Fibroblast of peridontal ligament (primary cell): ENCODE measurements at regions not wholly inside any gene's neighbourhood (a gene's known extent, or its start where the extent isn't known, plus 50 kb on each side); places are given as distances from the start of the nearest gene placed in this dataset.
"Not testable (repeated sequence)": the region's sequence is repeated elsewhere in the genome, so short reads cannot be mapped to it uniquely, and the experiment has no call there.

ENCODE experiments used
- DNase-seq: peaks from one replicate; pipeline ENCODE4 v3.0.0-alpha.2; 2010; ENCODE audit errors: extremely low read depth

DNA sequence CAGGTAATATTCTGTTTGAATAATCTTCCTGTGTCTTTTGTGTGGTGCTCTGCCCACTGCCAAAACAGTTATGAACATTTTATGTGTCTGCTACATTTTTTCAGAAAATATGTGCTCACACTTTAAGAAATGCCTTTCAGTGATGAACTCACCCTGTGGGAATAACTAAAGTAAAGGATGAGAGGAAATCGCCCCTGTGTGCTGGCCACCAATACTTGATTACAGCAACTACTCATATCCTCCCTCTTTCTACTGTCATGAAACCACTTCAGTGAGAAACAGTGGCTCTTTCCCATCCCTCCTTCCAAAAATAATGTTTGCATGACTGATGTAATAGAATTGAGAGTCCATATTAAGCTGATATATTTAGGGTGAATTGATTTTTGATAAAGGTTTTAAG is 900.9 kb downstream of the RAB28 start:
- DNase-seq: no peak

DNA sequence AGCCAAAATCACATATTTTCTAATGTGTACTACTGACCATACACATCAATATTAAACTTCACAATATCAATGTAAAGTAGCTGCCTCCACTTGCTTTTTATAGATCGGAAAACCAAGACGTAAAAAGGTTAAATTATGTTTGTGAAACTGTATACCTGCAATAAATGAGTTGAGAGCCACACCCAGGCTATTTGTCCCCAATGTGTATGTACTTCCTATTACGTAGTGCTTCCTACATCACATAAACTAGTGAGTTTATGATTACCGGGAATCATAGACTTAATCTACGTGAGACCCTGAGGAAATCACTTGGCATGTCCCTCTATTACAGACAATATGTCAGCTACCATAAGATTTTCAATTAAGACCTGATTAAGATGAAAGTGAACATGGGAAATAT is 903.4 kb downstream of the RAB28 start:
- DNase-seq: no peak

DNA sequence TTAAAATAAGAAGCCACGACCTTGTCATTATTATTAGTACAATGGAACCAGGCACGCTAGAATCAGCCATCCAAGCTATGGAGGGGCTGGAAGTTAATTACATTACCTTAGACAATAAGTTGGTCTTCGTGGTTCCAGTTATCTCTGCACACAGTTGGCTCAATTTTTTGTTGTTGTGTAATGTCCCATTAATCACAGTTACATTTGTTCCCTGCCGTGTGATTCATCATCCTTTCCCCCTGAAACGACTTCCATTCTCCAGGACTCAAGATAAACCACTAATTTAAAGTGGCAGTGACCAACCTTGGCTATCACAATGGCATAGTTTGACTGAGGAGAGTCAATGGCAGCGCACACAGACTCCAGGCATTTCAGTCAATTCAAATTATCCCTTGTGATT is 905.0 kb downstream of the RAB28 start:
- no peak for DNase-seq

DNA sequence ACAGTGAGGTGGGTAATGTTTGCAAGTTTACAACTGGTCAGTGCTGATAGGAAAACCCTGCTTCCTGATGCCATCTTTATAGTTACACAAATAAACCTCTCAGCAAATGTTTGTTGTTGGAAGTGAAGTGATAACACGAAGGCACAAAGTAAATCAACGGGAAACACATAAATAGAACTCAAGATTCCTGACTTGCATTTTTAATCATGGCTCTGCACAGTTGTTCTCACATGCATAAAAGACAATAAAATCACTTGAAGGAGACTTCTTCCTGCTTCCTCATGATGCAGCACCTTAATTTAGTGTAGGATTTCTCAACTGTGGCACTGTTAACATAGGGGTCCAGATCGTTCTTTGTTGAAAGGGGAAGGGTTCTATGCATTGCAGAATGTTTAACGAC is 907.7 kb downstream of the RAB28 start:
- no peak for DNase-seq

DNA sequence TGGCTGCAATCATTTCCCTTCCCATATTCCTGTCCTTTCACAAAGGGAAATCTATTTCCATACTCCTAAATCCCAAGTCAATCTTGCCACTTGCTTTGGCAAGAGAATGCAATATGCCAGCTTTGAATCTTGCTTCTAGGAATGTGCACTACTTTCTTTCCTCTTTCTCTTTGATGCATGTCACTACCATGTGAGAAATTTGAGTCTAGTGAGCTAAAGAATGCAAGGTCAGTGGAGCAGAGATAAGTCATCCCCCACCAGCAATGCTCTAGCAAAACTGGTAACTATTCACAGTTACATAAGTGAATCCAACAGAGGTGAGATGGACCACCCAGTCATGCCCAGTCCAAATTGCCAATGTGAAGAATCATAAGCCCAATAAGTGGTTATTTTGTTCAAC is 910.4 kb downstream of the RAB28 start:
- no peak for DNase-seq

DNA sequence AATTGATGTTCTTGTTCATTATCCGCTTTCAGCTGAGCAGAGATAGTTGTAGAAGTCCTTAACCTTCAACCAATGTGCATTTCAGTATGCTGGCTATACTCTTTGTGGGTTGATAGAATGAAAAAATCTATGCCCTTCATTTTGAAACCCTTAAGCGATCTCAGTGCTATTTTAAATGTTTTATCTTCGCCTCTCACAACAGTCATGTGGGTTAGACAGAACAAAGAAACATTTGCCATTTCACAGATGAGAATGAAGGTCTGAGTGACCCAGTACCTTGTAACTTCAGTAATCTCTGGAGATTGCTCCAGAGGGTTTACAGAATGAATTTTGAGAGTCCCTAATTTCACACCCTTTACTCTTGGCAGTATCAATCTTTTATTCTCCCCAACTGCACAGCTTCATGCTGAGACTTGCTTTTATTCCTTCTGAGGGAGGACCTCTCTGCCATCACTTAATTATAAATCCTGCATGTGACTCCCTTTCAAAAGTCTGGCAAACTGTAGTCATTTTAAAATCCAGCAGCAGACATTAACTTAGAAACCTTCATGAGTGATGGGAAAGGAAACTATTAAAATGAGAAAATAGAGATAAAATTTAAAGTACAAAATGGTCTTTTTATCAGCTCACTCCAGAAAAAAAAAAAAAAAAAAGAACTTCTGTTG is 921.5 kb downstream of the RAB28 start:
- no peak for DNase-seq

DNA sequence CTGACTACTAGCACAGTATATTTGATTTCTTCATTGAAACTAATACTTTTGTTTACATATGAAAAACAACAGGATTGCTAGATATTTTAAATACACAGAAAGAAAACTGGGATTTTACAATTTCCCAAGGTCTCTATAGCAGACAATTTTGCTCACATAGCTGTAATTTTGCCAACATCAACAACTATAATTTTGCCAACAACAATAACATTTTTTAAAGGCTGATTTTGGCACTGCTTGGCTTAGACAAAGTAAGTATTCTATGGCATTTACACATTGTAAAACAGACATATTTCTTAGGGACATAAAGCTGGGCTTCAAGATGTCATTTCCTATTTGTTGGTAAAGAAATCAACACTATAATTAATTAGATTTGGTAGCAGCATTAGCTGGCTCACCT is 922.1 kb downstream of the RAB28 start:
- DNase-seq: no peak

DNA sequence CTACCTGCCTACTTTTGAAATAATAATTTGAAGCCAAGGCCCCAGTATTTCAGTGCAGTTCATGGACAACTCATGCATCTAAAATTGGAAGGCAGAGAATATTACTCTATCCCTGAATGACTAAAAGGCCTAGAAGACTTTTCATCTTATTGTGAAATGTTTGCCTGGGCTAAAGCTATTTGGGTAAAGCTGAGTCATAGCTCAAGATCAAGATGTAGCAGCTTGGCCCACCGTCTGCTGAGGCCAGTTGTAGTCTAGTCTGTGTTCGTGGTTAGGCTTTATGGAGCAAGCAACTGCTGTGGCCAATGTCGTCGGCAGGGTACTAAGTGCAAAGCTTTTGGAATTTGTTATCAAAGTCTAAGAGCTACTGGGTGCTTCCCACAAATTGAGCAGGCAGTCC is 929.1 kb downstream of the RAB28 start:
- DNase-seq: peak; percentile 46

DNA sequence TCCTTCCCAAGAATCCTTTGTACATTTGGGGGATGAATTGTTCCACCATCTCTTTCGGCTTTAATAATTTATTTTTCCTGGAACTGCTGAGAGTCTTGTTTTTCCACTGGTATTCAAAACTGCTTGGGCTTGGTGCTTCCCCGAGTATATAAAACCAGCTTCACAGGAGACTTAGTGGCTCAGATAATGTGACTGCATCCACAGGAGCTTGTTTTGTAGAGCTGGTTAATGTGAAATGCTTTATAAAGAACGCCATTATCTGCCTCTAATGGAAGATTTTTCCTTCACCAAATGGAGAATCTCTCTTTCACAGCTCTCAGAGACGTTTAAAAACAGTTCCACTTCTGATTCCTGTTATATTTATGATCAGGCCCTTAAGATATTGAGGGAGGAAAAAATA is 935.5 kb downstream of the RAB28 start:
- DNase-seq: no peak

DNA sequence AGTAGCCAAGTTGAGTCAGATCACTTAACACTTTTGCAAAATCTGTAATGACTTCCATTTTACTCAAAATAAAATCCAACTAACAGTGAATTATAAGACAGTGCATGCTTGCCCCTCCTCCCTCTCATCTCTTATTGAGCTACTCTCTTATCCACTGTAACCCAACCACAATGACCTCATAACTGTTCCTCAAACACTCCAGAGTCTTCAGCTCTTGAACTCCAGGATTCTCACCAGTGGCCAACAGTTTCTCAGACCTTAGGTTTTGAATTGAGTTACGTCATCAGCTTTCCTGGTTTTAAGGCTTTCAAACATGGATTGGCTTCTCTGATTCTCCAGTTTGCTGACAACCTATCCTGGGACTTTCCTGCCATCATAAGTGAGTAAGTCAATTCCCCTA is 938.3 kb downstream of the RAB28 start:
- no peak for DNase-seq

DNA sequence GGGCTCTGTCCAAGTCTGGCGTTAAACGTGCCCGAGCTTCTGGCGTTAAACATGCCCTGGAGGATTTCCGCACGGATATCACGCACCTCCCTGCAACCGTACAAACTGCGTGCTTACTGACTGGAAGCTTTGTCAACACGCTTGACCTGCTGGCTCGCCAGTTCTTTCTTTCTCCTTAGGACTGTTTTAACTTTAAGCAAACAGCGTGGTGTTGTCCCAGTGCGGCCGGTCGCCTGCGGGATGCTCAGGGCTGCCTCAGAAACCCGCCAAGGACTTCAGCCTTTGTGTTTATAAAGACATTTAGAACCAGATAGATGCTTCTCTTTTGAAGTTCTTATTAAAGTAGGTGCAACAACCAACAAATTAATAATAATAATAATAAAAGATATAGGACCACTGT is 946.0 kb downstream of the RAB28 start:
- DNase-seq: no peak

DNA sequence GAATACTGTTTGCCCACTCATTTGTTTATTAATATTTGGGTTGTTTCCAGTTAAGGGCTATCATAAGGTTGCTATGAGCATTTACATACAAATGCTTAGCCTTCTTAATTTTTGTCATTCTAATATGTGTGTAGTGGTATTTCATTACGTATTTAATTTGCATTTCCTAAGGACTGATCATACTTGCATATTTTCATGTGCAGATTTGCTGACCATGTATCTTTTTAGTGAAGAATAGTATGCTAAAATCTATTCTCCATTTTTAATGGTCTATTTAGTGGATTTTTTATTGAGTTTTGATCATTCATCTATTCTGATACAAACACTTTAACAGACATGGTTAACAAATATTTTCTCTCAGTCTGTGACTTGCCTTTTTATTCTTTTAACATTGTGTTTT is 949.5 kb downstream of the RAB28 start:
- DNase-seq: no peak

DNA sequence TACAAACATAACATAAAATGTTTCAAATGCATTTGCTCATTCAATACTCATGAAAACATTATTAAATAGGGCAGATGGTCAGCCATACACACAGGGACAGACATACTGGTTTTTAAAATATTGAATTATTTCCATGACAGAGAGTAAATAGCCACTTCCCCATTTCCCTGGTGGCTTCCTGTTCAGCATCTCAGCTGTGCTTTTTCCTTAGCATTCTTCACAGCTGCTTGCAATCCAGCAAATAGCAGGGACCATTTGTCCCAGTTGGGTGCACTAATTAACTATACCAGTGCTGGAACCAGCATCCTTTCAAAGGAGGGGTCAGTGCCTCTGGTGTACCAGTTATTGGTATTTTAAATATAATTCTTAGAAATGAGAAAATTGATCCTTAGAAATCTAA is 964.7 kb downstream of the RAB28 start:
- DNase-seq: no peak

DNA sequence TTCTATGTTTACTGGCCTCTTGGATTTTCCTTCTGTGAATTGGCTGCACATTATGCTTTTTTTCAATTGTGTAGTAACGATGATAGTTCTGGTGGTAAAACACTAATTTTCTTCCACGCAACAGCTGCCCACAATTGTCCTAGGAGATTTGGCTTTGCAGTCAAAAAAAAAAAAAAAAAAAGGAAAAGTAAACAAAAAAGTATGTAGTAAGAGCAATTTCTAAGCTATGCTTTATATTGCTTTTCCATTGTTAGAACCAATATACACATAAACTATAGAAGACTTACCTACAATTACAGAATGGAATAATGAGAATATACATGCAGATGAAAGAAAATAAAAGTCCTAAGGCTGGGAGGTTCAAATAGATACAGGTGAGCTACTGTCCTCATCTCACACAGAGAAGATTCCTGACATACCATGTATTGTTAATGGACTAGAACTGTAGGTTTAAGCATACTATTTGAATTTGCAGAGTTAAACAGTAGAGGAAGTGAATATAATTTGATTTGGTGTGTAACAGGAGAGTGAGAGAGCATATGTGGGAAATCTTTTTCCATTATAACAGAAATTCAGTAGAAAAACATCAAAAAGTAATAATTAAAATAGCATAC is 976.2 kb downstream of the RAB28 start:
- DNase-seq: no peak

DNA sequence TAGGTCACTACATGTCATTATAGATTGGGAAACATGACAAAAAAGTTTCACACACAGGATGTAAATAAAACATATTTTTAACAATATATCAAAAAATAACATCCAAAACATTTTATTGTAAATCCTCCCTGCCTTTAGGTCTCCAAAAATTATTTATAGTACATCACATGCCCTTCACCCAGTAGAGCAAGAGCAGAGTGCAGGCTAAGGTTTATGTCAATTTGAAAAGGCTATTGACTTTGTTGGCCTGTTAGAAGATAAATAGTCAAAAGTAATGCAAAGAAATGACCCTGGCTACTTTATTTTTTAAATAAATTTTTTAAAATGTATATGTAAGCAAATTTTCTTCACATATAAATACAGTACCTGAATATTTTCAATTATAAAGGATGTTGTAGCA is 983.7 kb downstream of the RAB28 start:
- DNase-seq: no peak

DNA sequence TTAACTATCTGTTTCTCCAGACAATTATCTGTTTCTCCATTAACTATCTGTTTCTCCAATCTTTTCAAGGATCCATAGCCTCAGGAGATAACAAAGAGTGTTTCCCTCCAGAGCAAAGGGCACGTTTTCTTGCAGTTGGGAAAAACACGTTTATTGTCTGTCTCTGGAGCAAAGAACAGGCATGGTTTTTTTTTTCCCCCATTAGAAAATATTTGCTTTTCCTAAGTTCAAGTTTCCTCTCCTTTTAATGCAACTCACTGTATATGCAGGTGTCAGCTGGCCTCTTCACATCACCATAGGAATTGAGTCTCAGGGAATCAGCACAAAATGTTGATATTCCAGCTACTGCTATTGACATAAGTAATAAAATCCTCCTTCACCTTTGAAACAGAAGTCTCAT is 984.4 kb downstream of the RAB28 start:
- DNase-seq: no peak

DNA sequence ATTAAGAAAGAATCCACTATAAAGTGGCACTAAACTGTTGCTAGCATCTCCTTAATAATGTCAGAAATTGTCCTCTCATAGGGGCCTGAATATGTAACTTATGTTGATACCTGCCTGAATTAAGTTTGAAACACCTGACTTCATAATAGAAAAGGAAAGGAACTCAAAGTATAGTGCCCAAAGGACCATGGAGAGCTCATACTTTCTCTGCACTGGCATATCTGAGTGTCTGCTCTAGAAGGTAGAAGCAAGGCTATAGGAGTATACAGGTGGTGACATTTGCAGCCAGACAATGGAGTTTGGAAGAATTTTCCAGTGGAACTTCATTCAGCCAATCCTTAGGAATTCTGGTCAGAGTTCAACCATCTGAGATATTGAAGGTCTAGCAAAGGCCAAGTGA is 988.9 kb downstream of the RAB28 start:
- DNase-seq: no peak

DNA sequence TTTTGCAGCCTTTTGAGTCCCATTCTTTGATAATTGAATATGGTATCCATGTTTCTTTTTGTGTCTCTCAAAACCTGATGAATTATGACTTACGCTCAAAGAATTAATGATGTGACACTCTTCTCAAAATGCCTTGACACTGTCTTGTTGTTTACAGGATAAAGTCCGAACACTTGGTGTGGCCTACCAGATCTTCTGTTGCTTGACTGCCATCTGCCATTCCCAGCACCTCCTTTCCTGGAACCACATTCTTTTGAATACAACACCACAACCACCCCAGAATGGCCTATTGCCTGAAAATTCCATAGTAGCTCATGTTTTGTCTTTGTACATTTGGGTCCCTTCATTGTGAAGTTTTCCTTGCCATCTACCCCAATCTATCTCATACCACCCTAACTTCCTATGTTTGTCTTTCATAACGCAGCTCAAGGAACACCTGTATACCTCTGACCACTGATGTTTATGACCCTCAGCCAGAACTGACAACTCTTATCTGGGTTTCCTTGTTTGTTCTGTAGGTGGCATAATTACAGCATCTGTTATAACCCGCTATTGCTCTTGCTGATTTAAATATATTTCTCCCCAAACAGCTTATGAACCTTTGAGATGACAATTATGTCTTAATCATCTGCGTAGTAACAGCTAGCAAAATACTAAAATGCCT is 991.3 kb downstream of the RAB28 start:
- DNase-seq: no peak

DNA sequence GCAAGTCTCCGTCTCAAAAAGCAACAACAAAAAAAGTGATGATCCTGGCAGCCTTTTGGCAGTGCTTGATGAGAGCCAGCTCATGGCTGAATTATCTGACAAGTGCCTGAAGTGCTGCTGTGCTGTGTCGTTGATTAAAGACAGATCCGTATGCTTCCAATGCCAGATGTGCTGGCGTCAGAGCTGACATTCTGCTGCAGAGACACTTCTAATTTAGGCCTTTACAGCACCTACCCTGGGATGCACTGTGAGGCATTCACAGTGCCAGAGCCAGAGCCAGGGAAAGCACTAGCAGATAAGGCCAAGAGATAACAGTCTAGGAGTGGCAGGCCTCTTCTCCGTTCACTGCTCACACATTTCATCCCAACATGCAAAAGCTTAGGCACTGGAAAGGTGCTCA is 995.5 kb downstream of the RAB28 start:
- DNase-seq: no peak

DNA sequence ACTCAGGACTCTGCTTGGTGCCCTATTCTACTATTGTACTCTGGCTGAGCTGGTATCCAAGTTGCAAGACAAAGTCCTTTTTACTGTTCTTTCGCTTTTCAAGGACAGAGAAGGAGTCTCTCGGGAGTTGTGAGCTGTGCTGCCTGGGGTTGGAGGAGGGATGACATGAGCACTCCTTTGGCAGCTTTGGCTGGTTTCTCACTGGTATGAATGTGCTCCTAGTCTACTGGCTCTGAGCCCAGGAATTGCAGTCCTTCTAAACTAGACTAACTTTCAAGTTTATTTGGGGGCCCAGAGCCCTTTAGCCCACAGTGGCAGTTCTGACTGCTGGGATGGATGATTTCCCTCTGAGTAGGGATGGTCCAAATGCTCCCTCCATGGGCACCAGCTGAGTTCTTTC is 997.1 kb downstream of the RAB28 start:
- DNase-seq: no peak

DNA sequence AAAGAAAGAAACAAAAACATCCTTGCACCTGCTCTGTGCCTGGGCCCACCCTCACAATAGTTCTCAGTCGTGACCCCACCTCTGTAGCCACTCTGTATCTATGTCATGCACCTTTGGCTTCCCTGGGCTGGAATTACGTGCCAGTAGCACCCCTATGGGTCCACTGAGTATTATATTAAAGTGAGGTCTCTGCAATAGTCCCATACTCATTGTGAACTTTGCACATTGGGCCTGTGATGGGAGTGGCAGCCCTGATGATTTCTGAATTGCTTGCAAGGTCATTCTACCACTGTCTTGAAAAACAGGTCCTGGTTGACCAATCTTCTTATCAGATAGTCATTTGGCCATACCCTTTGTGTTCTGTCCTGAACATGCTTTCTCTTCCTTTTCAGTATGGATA is 1012.1 kb downstream of the RAB28 start:
- DNase-seq: no peak

DNA sequence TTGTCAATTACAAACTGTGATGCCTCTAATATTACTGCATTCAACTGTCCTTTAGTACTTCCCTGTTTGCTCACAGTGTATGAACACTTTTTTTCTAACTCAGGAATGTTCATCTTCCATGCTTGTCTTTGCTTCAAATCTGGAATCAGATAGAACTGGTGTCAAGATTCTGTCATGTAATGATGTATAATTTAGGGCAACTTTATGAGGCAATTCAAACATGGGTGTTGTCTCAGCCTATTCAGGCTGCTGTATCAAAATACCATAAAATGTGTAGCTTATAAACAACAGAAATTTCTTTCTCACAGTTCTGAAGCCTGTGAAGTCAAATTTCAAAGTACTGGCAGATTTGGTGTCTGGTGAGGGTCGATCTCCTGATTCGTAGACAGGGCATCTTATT is 1012.9 kb downstream of the RAB28 start:
- no peak for DNase-seq

DNA sequence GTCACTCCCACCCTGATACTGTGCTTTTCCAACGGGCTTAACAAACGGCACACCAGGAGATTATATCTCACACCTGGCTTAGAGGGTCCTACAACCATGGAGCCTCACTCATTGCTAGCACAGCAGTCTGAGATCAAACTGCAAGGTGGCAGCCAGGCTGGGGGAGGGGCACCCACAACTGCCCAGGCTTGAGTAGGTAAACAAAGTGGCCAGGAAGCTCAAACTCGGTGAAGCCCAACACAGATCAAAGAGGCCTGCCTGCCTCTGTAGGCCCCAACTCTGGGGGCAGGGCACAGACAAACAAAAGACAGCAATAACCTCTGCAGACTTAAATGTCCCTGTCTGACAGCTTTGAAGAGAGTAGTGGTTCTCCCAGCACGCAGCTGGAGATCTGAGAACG is 1022.6 kb downstream of the RAB28 start:
- DNase-seq: not testable (repeated sequence)

DNA sequence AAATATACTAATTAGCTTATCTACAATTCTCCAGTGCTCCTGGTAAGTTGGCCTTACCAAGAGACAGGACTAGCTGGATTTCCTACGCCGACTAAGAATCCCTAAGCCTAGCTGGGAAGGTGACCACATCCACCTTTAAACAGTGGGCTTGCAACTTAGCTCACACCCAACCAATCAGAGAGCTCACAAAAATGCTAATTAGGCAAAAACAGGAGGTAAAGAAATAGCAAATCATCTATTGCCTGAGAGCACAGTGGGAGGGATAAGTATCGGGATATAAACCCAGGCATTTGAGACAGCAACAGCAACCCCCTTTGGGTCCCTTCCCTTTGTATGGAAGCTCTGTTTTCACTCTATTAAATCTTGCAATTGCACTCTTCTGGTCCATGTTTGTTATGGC is 1025.0 kb downstream of the RAB28 start:
- DNase-seq: no peak
